NB4 (cell line): ENCODE measurements at regions not wholly inside any gene's neighbourhood (a gene's known extent, or its start where the extent isn't known, plus 50 kb on each side); places are given as distances from the start of the nearest gene placed in this dataset.

Experiments used
- DNase-seq: peaks from one replicate; pipeline ENCODE4 v3.0.0; 2010; ENCODE audit warnings: low read depth
- H3K4me3 ChIP-seq: one replicate; pipeline ENCODE4 v1.5.1; 2011; ENCODE audit warnings: mild to moderate bottlenecking, low read depth, low read length, moderate library complexity
- CTCF ChIP-seq: IDR thresholded peaks from one replicate; pipeline ENCODE4 v1.5.1; 2012; ENCODE audit warnings: low read depth, low read length
- MAX ChIP-seq: IDR thresholded peaks from 2 replicates; pipeline ENCODE4 v1.6.1; 2011; ENCODE audit warnings: low read depth, low read length
- MYC ChIP-seq: IDR thresholded peaks from 2 replicates; pipeline ENCODE4 v1.6.1; 2011; ENCODE audit warnings: low read depth, low read length
- POLR2A ChIP-seq: IDR thresholded peaks from 2 replicates; pipeline ENCODE4 v1.6.1; 2011; ENCODE audit warnings: mild to moderate bottlenecking; ENCODE audit not compliant: insufficient read length; ENCODE audit errors: extremely low read depth

GRCh38 chr7:3240826-3241430 lies 60.1 kb upstream of the SDK1 start:
- DNase-seq, result no peak
- no peak overlapping the region for H3K4me3 ChIP-seq
- TF ChIP-seq CTCF (no peak), MAX (no peak), POLR2A (no peak), MYC (no peak)

- TF ChIP-seq MAX (no peak), POLR2A (no peak), MYC (no peak), CTCF (no peak)
- DNase-seq, result no peak
- no peak overlapping the region for H3K4me3 ChIP-seq
Measured at GRCh38 chr7:3241686-3242258, 59.3 kb upstream of the SDK1 start.

- H3K4me3 ChIP-seq, result no peak overlapping the region
- no peak for TF ChIP-seq MAX
- no peak for TF ChIP-seq POLR2A
- no peak for TF ChIP-seq CTCF
- TF ChIP-seq MYC, result no peak
- no peak for DNase-seq
Measured at GRCh38 chr7:3242398-3242972, 58.6 kb upstream of the SDK1 start.

- no peak overlapping the region for H3K4me3 ChIP-seq
- TF ChIP-seq MAX (no peak), CTCF (no peak), POLR2A (no peak), MYC (no peak)
- no peak for DNase-seq
Measured at GRCh38 chr7:3243256-3243655, 57.8 kb upstream of the SDK1 start.

GRCh38 chr7:3243680-3244079 lies 57.4 kb upstream of the SDK1 start:
- TF ChIP-seq MYC (no peak), MAX (no peak), POLR2A (no peak), CTCF (no peak)

More at GRCh38 chr7:3243680-3244079, 57.4 kb upstream of the SDK1 start:
- no peak overlapping the region for H3K4me3 ChIP-seq
- DNase-seq, result no peak
